OCI-LY7 (cell line): ENCODE measurements at regions not wholly inside any gene's neighbourhood (a gene's known extent, or its start where the extent isn't known, plus 50 kb on each side); places are given as distances from the start of the nearest gene placed in this dataset.

Source experiments
- BruUV-seq: library from RNA; stranded (reverse); fragments of 400-500 nt; replicated peaks from 2 replicates; lab custom pipeline; 2021; lab: Mats Ljungman, UMichigan
- CTCF ChIA-PET: fragments of 300-600 bp; sonication (Branson Sonifier 250); formaldehyde crosslinking; loops from one replicate; lab custom pipeline; 2022; ENCODE audit warnings: antibody characterized with exemption; ENCODE audit not compliant: unreplicated experiment; lab: Charles Lee
- POLR2A ChIA-PET: fragments of 300-600 bp; sonication (Branson Sonifier 250); formaldehyde crosslinking; loops from one replicate; lab custom pipeline; 2022; ENCODE audit warnings: antibody characterized with exemption; lab: Charles Lee
- DNase-seq: peaks from one replicate; pipeline ENCODE4 v3.0.0-alpha.2; 2015; ENCODE audit warnings: low spot score
- H2AFZ ChIP-seq: fragments of 200-600 bp; sonication (generic), shearing (Covaris generic); 2 replicates; pipeline ENCODE4 v1.6.1; 2014; ENCODE audit warnings: mild to moderate bottlenecking, antibody characterized with exemption, low read length, moderate library complexity
- H3K27ac ChIP-seq: fragments of 200-600 bp; sonication (generic); 2 replicates; pipeline ENCODE4 v1.5.1; 2014; ENCODE audit warnings: mixed run types, low read depth, mild to moderate bottlenecking, moderate library complexity, low read length, inconsistent platforms; ENCODE audit not compliant: poor library complexity, severe bottlenecking
- H3K36me3 ChIP-seq: fragments of 200-600 bp; sonication (generic); 2 replicates; pipeline ENCODE4 v1.6.1; 2014; ENCODE audit warnings: mild to moderate bottlenecking, antibody characterized with exemption, low read length, moderate library complexity, mixed read lengths; ENCODE audit not compliant: insufficient read depth
- H3K4me1 ChIP-seq: fragments of 200-600 bp; sonication (generic); 2 replicates; pipeline ENCODE4 v1.5.1; 2014; ENCODE audit warnings: mild to moderate bottlenecking, low read length; ENCODE audit not compliant: insufficient read depth, poor library complexity, severe bottlenecking
- H3K4me2 ChIP-seq: fragments of 200-600 bp; sonication (generic); 2 replicates; pipeline ENCODE4 v1.6.1; 2014; ENCODE audit warnings: mild to moderate bottlenecking, low read length
- H3K4me3 ChIP-seq: fragments of 200-600 bp; sonication (generic); 2 replicates; pipeline ENCODE4 v1.5.1; 2014; ENCODE audit warnings: mild to moderate bottlenecking, low read depth, low read length; ENCODE audit not compliant: poor library complexity, severe bottlenecking
- H3K79me2 ChIP-seq: fragments of 200-600 bp; sonication (generic); 2 replicates; pipeline ENCODE4 v1.6.1; 2016; ENCODE audit warnings: low read depth, mild to moderate bottlenecking, low read length, moderate library complexity, mixed read lengths; ENCODE audit not compliant: insufficient read depth
- H3K9me2 ChIP-seq: fragments of 200-600 bp; sonication (generic); 2 replicates; pipeline ENCODE4 v1.6.1; 2016; ENCODE audit warnings: mild to moderate bottlenecking, low read length, mixed read lengths; ENCODE audit not compliant: insufficient read depth
- H3K9me3 ChIP-seq: fragments of 200-600 bp; sonication (generic); 2 replicates; pipeline ENCODE4 v1.6.1; 2014; ENCODE audit warnings: mild to moderate bottlenecking, mixed run types, low read length, mixed read lengths
- H4K20me1 ChIP-seq: fragments of 200-600 bp; sonication (generic); 2 replicates; pipeline ENCODE4 v1.6.1; 2014; ENCODE audit warnings: mild to moderate bottlenecking, antibody characterized with exemption, low read length, moderate library complexity, mixed read lengths; ENCODE audit not compliant: insufficient read depth
- CTCF ChIP-seq: fragments of 200-600 bp; sonication (generic); conservative IDR thresholded peaks from 2 replicates; pipeline ENCODE4 v1.5.1; 2014; ENCODE audit warnings: mild to moderate bottlenecking, antibody characterized with exemption, low read length, moderate library complexity, mixed read lengths
- EZH2phosphoT487 ChIP-seq: fragments of 200-600 bp; sonication (generic); IDR thresholded peaks from 2 replicates; pipeline ENCODE4 v1.6.1; 2018; ENCODE audit warnings: low read depth, borderline replicate concordance, mild to moderate bottlenecking, mixed run types, antibody characterized with exemption, low read length, moderate library complexity, mixed read lengths
- intact Hi-C: fragments of 100-400 bp; cut with micrococcal nuclease; formaldehyde crosslinking; loops from one replicate; pipeline ENCODE4 v1.10.0; 2022; ENCODE audit not compliant: unreplicated experiment

- no peak overlapping the region for H3K27ac ChIP-seq
- POLR2A ChIA-PET: no interaction called here
- H3K9me3 ChIP-seq: no peaks in the 10 kb centered on the region
- TF ChIP-seq EZH2phosphoT487: no peak
- TF ChIP-seq CTCF: no peak
- CTCF ChIA-PET: no interaction called here
- no peaks in the 10 kb centered on the region for H4K20me1 ChIP-seq
- no peaks in the 10 kb centered on the region for H3K9me2 ChIP-seq
- no peak overlapping the region for H3K4me2 ChIP-seq
- no peaks in the 10 kb centered on the region for H3K4me1 ChIP-seq
- intact Hi-C loops: no loop called here
- no peaks in the 10 kb centered on the region for H3K36me3 ChIP-seq
- no peak for DNase-seq
- H3K4me3 ChIP-seq: no peak overlapping the region
- no peaks in the 10 kb centered on the region for H3K79me2 ChIP-seq
- BruUV-seq: no TSS peak
- no peak overlapping the region for H2AFZ ChIP-seq
These were observed 261.6 kb upstream of the ANKRD50 start for GRCh38 chr4:124974152-124974551.

GRCh38 chr4:124973716-124974115 is 261.2 kb upstream of the ANKRD50 start:
- Histone ChIP-seq H3K9me3 (no peaks in the 10 kb centered on the region), H3K4me3 (no peak overlapping the region), H3K79me2 (no peaks in the 10 kb centered on the region), H3K27ac (no peak overlapping the region), H4K20me1 (no peaks in the 10 kb centered on the region), H3K9me2 (no peaks in the 10 kb centered on the region), H3K4me2 (no peak overlapping the region), H3K36me3 (no peaks in the 10 kb centered on the region), H3K4me1 (no peaks in the 10 kb centered on the region), H2AFZ (no peak overlapping the region)
- intact Hi-C loops: no loop called here
- no TSS peak for BruUV-seq
- TF ChIP-seq EZH2phosphoT487 (no peak), CTCF (no peak)
- POLR2A ChIA-PET: no interaction called here
- DNase-seq: no peak
- CTCF ChIA-PET: no interaction called here

- Histone ChIP-seq H3K4me2 (no peak overlapping the region), H4K20me1 (no peaks in the 10 kb centered on the region), H2AFZ (no peak overlapping the region), H3K36me3 (no peaks in the 10 kb centered on the region), H3K9me3 (no peaks in the 10 kb centered on the region), H3K4me1 (no peaks in the 10 kb centered on the region), H3K4me3 (no peak overlapping the region), H3K79me2 (no peaks in the 10 kb centered on the region), H3K27ac (no peak overlapping the region), H3K9me2 (no peaks in the 10 kb centered on the region)
- POLR2A ChIA-PET: interaction anchor here (0.7 kb wide), 1 partner anchor 15 kb away, joined by 3 read pairs; no protein-coding TSS in a partner anchor
- intact Hi-C loops: no loop called here
- DNase-seq: no peak
- BruUV-seq: no TSS peak
- CTCF ChIA-PET: no interaction called here
- TF ChIP-seq CTCF (no peak), EZH2phosphoT487 (no peak)
These were observed 257.5 kb upstream of the ANKRD50 start for GRCh38 chr4:124970011-124970410.
